Ascending aorta (tissue), 2 donors: ENCODE measurements at regions not wholly inside any gene's neighbourhood (a gene's known extent, or its start where the extent isn't known, plus 50 kb on each side); places are given as distances from the start of the nearest gene placed in this dataset.

ENCODE experiments used
- DNase-seq, 2 donors: peaks; one replicate each; pipeline ENCODE4 v3.0.0-alpha.2; 2019; ENCODE audit warnings: low spot score in 2 of 2
- H3K27ac ChIP-seq, 2 donors: fragments of 200-600 bp; sonication (generic); one replicate each; pipeline ENCODE4 v1.5.1; 2016 to 2017; ENCODE audit warnings: mild to moderate bottlenecking in 1 of 2
- H3K27me3 ChIP-seq: fragments of 200-600 bp; sonication (generic); one replicate; pipeline ENCODE4 v1.5.1; 2017
- H3K36me3 ChIP-seq, 2 donors: fragments of 200-600 bp; sonication (generic); one replicate each; pipeline ENCODE4 v1.5.1; 2016
- H3K4me1 ChIP-seq, 2 donors: fragments of 200-600 bp; sonication (generic); one replicate each; pipeline ENCODE4 v1.5.1; 2016 to 2017; ENCODE audit warnings: mild to moderate bottlenecking in 1 of 2
- H3K4me3 ChIP-seq, 2 donors: fragments of 200-600 bp; sonication (generic); one replicate each; pipeline ENCODE4 v1.5.1; 2016 to 2017; ENCODE audit warnings: mild to moderate bottlenecking in 1 of 2
- H3K9me3 ChIP-seq, 2 donors: fragments of 200-600 bp; sonication (generic); one replicate each; pipeline ENCODE4 v1.5.1; 2016
- CTCF ChIP-seq, 3 experiments: fragments of 200-600 bp in 2 of 3; fragments of 450-650 bp in 1 of 3; sonication (generic) in 2 of 3; IDR thresholded peaks; one replicate each; pipeline ENCODE4 v1.5.1; 2016 to 2019; ENCODE audit warnings: antibody characterized with exemption in 3 of 3, mild to moderate bottlenecking in 1 of 3, moderate library complexity in 1 of 3
- intact Hi-C: fragments of 100-400 bp; cut with DNase I; formaldehyde crosslinking; loops from one replicate; pipeline ENCODE4 v1.15.1; 2023

GRCh38 chr16:26430618-26431017 lies 636.1 kb upstream of the C16orf82 start:
- Histone ChIP-seq H3K27me3 (no peaks in the 10 kb centered on the region), H3K4me3 (no peak overlapping the region), H3K4me1 (no peaks in the 10 kb centered on the region), H3K9me3 (no peaks in the 10 kb centered on the region), H3K27ac (no peak overlapping the region), H3K36me3 (no peaks in the 10 kb centered on the region)
- intact Hi-C loops: no loop called here
- TF ChIP-seq CTCF (IDR thresholded peaks at IDR 0.05): no peak
- DNase-seq: no peak

- Histone ChIP-seq H3K9me3 (no peaks in the 10 kb centered on the region), H3K27me3 (no peaks in the 10 kb centered on the region), H3K4me1 (no peaks in the 10 kb centered on the region), H3K36me3 (no peaks in the 10 kb centered on the region), H3K4me3 (no peak overlapping the region), H3K27ac (no peak overlapping the region)
- no peak for TF ChIP-seq CTCF (IDR thresholded peaks at IDR 0.05)
- intact Hi-C loops: no loop called here
- no peak for DNase-seq
Observed at GRCh38 chr16:26433807-26434206, 632.9 kb upstream of the C16orf82 start.

GRCh38 chr16:26441178-26441577 lies 625.5 kb upstream of the C16orf82 start:
- intact Hi-C loops: no loop called here
- Histone ChIP-seq H3K4me1 (no peaks in the 10 kb centered on the region), H3K27ac (no peak overlapping the region), H3K36me3 (no peaks in the 10 kb centered on the region), H3K27me3 (no peaks in the 10 kb centered on the region), H3K9me3 (no peaks in the 10 kb centered on the region), H3K4me3 (no peak overlapping the region)
- no peak for TF ChIP-seq CTCF (IDR thresholded peaks at IDR 0.05)
- no peak for DNase-seq

GRCh38 chr16:26442321-26442720 lies 624.4 kb upstream of the C16orf82 start:
- no peak for TF ChIP-seq CTCF (IDR thresholded peaks at IDR 0.05)
- Histone ChIP-seq H3K9me3 (no peaks in the 10 kb centered on the region), H3K4me3 (no peak overlapping the region), H3K27me3 (no peaks in the 10 kb centered on the region), H3K27ac (no peak overlapping the region), H3K36me3 (no peaks in the 10 kb centered on the region), H3K4me1 (no peaks in the 10 kb centered on the region)
- intact Hi-C loops: no loop called here
- DNase-seq: no peak

- no peaks in the 10 kb centered on the region for H3K36me3 ChIP-seq
- DNase-seq: no peak
- H3K27me3 ChIP-seq: no peaks in the 10 kb centered on the region
- intact Hi-C loops: no loop called here
- no peak for TF ChIP-seq CTCF (IDR thresholded peaks at IDR 0.05)
- H3K9me3 ChIP-seq: no peaks in the 10 kb centered on the region
- H3K4me1 ChIP-seq: no peaks in the 10 kb centered on the region
- H3K4me3 ChIP-seq: no peak overlapping the region
- H3K27ac ChIP-seq: no peak overlapping the region
Observed at GRCh38 chr16:26447570-26447969, 619.2 kb upstream of the C16orf82 start.

- no peaks in the 10 kb centered on the region for H3K36me3 ChIP-seq
- no peaks in the 10 kb centered on the region for H3K9me3 ChIP-seq
- H3K4me1 ChIP-seq: no peaks in the 10 kb centered on the region
- no peak for TF ChIP-seq CTCF (IDR thresholded peaks at IDR 0.05)
- no peak for DNase-seq
- intact Hi-C loops: no loop called here
- no peak overlapping the region for H3K4me3 ChIP-seq
- no peaks in the 10 kb centered on the region for H3K27me3 ChIP-seq
- peak overlapping the region in 1 of 2 donors; percentile 63 for H3K27ac ChIP-seq
Observed at GRCh38 chr16:26453215-26453614, 613.5 kb upstream of the C16orf82 start.
